ENCODE measurements at regions not wholly inside any gene's neighbourhood (a gene's known extent, or its start where the extent isn't known, plus 50 kb on each side); places are given as distances from the start of the nearest gene placed in this dataset.
"Not testable (repeated sequence)": the region's sequence is repeated elsewhere in the genome, so short reads cannot be mapped to it uniquely, and the experiment has no call there.

- no peak for DNase-seq (ENCODE audit: missing footprints)
- ATAC-seq = no peak
- intact Hi-C loops (cut with DNase I) = no loop called here
These were observed 131.9 kb downstream of the NPR3 start for GRCh38 chr5:32842813-32843530.

- DNase-seq (ENCODE audit: missing footprints) (no peak), ATAC-seq (no peak)
- intact Hi-C loops (cut with DNase I) = no loop called here
These were observed 132.4 kb downstream of the NPR3 start for GRCh38 chr5:32843531-32843895.

GRCh38 chr5:32845171-32845570 lies 134.1 kb downstream of the NPR3 start:
- no peak for DNase-seq (ENCODE audit: missing footprints)
- intact Hi-C loops (cut with DNase I) = no loop called here
- ATAC-seq = no peak

- intact Hi-C loops (cut with DNase I) = no loop called here
- ATAC-seq (no peak), DNase-seq (ENCODE audit: missing footprints) (no peak)
These were observed 137.0 kb downstream of the NPR3 start for GRCh38 chr5:32848120-32848519.

DNA sequence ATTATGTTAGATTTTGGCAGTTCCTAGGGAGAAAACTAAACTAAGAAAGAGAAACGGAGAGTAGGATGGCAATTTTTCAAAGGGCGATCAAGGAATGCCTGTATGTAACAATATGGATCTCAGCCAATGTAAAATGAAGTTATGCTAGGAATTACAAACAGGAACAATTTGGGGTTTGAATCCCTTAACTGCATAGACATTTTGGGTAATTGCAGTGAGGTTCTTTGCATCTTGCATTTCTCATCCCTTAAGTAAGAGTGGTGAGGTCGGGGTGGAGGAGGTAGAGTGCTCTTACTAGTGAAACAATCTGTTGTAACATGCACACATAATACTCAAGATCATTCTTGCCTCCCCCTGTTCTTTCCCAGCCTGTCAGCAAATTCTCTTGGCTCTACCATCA lies 137.6 kb downstream of the NPR3 start:
- DNase-seq (ENCODE audit: missing footprints) (no peak), ATAC-seq (no peak)
- intact Hi-C loops (cut with DNase I) = no loop called here

DNA sequence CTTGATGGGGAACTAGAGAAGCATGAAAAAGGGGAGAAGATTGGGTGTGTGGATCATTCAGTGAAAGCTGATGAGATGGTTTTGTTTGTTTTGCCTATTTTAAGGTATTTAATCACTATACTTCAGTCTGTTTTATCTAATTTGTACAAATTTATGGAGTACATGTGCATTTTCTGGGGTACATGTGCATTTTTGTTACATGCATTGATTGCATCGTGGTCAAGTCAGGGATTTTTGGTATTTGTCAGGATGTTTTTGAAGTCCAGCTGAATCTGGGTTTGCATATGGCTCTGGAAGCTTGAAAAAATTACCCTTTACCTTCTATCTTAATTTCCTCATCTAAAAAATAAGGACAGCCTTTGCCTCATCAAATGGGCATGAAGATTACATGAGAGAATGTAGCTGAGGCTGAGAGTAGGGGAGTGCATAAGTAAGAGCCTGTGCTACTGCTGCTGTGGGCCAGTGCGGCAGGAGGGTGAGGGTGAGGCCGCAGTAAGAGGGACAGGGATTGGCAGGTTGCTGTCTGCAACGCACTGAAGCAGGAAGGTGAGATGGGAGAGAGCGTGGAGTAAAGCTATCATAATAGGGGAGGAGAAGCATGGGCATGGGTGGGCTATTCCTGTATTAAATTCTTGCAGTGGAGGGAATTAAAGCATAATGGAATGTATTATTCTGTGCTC lies 139.8 kb downstream of the NPR3 start:
- intact Hi-C loops (cut with DNase I) = loop anchor here (5.0 kb wide), 1 partner anchor 139 kb away; the partner anchor contains the start of gene NPR3
- ATAC-seq (no peak), DNase-seq (ENCODE audit: missing footprints) (no peak)

- DNase-seq (ENCODE audit: missing footprints) (no peak), ATAC-seq (no peak)
- intact Hi-C loops (cut with DNase I) = loop anchor here (5.0 kb wide), 1 partner anchor 139 kb away; the partner anchor contains the start of gene NPR3
These were observed 140.5 kb downstream of the NPR3 start for GRCh38 chr5:32851559-32852173.

GRCh38 chr5:32852535-32852934 lies 141.4 kb downstream of the NPR3 start:
- intact Hi-C loops (cut with DNase I) = loop anchor here (5.0 kb wide), 1 partner anchor 140 kb away; the partner anchor contains the start of gene NPR3
- DNase-seq (ENCODE audit: missing footprints) (no peak), ATAC-seq (peak; percentile 72)

GRCh38 chr5:32852976-32853375 lies 141.9 kb downstream of the NPR3 start:
- ATAC-seq = no peak
- intact Hi-C loops (cut with DNase I) = loop anchor here (5.0 kb wide), 1 partner anchor 141 kb away; the partner anchor contains the start of gene NPR3
- DNase-seq (ENCODE audit: missing footprints) = no peak

DNA sequence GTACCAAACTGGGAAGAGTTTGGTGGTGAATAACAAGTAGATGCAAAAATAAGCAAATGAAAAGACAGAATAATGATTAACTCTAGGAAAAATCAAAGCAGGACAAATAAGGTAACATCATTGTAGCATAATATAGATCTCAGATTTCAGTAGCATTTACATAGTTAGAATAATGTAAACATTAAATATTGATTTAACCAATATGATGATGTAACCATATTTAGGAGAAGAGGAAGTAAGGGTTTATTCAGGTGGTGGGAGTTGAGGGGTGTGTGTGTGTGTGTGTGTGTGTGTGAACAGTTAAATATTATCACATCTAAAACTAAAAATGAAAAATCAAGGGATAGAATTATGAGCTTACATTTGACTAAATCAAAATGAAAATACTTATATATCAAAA lies 143.4 kb downstream of the NPR3 start:
- no peak for ATAC-seq
- intact Hi-C loops (cut with DNase I) = loop anchor here (5.0 kb wide), 1 partner anchor 142 kb away; the partner anchor contains the start of gene NPR3

DNA sequence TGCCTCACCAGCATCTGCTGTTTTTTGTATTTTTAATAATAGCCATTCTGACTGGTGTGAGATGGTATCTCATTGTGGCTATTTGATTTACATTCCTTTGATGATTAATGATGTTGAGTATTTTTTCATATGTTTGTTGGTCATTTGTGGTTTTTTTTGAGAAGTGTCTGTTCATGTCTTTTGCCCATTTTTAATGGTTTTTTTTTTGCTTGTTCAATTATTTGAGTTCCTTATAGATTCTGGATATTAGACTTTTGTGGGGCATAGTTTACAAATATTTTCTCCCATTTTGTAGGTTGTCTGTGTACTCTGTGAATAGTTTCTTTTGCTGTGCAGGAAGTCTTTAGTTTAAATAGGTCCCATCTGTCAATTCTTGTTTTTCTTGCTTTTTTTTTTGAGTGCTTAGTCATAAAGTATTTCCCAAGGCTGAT lies 148.1 kb downstream of the NPR3 start:
- DNase-seq (ENCODE audit: missing footprints) (no peak), ATAC-seq (no peak)
- intact Hi-C loops (cut with DNase I) = no loop called here

More for the DNA sequence above, 143.4 kb downstream of the NPR3 start:
- no peak for DNase-seq (ENCODE audit: missing footprints)

- ATAC-seq (no peak), DNase-seq (ENCODE audit: missing footprints) (peak; percentile 45)
- intact Hi-C loops (cut with DNase I) = no loop called here
These were observed 154.4 kb downstream of the NPR3 start for GRCh38 chr5:32865475-32865874.

- intact Hi-C loops (cut with DNase I) = no loop called here
- ATAC-seq (no peak), DNase-seq (ENCODE audit: missing footprints) (no peak)
These were observed 155.0 kb downstream of the NPR3 start for GRCh38 chr5:32866138-32866537.

GRCh38 chr5:32869216-32869615 lies 158.1 kb downstream of the NPR3 start:
- DNase-seq (ENCODE audit: missing footprints) (no peak), ATAC-seq (no peak)
- intact Hi-C loops (cut with DNase I) = no loop called here

DNA sequence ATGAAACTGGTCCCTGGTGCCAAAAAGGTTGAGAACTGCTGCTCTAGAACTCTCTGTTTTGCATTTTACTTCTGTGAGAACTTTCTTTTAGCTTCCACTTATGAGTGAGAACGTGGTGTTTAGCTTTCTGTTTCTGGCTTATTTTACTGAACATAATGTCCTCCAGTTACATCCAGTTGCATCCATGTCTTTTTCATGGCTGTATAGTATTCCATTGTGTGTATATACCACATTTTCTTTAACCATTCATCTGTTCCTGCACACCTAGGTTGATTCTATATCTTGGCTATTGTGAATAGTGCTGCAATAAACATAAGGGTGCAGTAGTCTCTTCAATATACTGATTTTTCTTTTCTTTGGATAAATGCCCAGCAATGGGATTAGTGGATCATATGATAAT lies 165.7 kb downstream of the NPR3 start:
- intact Hi-C loops (cut with DNase I) = no loop called here
- no peak for ATAC-seq
- no peak for DNase-seq (ENCODE audit: missing footprints)

DNA sequence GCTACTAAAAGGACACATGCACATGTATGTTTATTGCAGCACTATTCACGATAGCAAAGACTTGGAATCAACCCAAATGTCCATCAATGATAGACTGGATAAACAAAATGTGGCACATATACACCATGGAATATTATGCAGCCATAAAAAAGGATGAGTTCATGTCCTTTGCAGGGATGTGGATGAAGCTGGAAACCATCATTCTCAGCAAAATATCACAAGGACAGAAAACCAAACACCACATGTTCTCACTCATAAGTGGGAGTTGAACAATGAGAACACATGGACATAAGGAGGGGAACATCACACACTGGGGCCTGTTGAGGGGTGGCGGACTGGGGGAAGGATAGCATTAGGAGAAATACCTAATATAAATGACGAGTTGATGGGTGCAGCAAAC lies 168.2 kb downstream of the NPR3 start:
- ATAC-seq; intact Hi-C loops (cut with DNase I): not testable (repeated sequence)

DNA sequence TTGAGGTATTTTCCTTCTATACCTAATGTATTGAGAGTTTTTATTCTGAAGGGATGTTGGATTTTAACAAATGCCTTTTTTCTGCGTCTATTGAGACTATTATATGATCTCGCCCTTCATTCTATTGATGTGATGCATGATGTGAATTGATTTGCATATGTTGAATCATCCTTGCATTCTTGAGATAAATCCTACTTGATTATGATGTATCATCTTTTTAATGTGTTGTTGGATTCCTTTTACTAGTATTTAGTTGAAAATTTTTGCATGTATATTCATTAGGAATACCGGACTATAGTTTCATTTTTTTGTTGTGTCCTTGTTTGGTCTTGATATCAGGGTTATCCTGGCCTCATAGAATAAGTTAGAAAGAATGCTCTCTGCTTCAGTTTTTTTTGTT lies 169.7 kb downstream of the NPR3 start:
- DNase-seq (ENCODE audit: missing footprints) = no peak
- intact Hi-C loops (cut with DNase I) = no loop called here
- no peak for ATAC-seq

More for the DNA sequence above, 168.2 kb downstream of the NPR3 start:
- DNase-seq (ENCODE audit: missing footprints) = not testable (repeated sequence)

- ATAC-seq (no peak), DNase-seq (ENCODE audit: missing footprints) (no peak)
- intact Hi-C loops (cut with DNase I) = no loop called here
These were observed 176.3 kb downstream of the NPR3 start for GRCh38 chr5:32887390-32887789.

DNA sequence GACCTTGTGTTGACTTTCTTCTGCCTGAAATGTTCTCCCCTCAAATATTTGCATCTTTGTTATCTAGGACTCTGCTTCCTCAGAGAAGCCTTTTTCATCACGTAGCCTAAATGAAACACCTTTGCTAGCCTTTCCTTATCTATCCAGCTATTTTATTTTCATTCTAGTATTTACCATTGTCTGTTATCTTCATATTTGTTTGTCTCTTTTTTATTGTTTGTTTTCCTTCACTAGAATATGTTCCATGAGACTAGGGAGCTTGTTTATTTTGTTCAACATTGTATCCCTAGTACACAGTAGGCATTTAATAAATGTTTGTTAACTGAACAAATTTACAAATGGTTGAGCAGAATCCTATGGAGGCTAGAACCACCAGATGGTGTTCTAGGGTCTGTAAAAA lies 178.0 kb downstream of the NPR3 start:
- DNase-seq (ENCODE audit: missing footprints) = no peak
- ATAC-seq = no peak
- intact Hi-C loops (cut with DNase I) = no loop called here

- ATAC-seq (no peak), DNase-seq (ENCODE audit: missing footprints) (no peak)
- intact Hi-C loops (cut with DNase I) = no loop called here
These were observed 192.5 kb downstream of the NPR3 start for GRCh38 chr5:32903613-32904012.

All from Right ventricle myocardium inferior (tissue), 1 donor.